ENCODE measurements at regions not wholly inside any gene's neighbourhood (a gene's known extent, or its start where the extent isn't known, plus 50 kb on each side); places are given as distances from the start of the nearest gene placed in this dataset.

GRCh38 chr3:178275793-178276192, 260.4 kb upstream of the KCNMB2 start:
- TF ChIP-seq CTCF (IDR thresholded peaks at IDR 0.05) (no peak), POLR2AphosphoS5 (IDR thresholded peaks at IDR 0.05) (no peak), POLR2A (IDR thresholded peaks at IDR 0.05) (no peak)

All from breast epithelium (tissue), 3 donors.